H1 (cell line): ENCODE measurements at regions not wholly inside any gene's neighbourhood (a gene's known extent, or its start where the extent isn't known, plus 50 kb on each side); places are given as distances from the start of the nearest gene placed in this dataset.
A peak's percentile ranks its signal among the peaks of the same experiment; 100 is the strongest.

Experiments used
- CTCF ChIA-PET: fragments of 300-600 bp; sonication (Branson Sonifier 250); formaldehyde crosslinking; loops from one replicate; lab custom pipeline; 2021; ENCODE audit not compliant: partially characterized antibody; lab: Charles Lee
- POLR2A ChIA-PET: fragments of 300-600 bp; sonication (Branson Sonifier 250); formaldehyde crosslinking; loops from one replicate; lab custom pipeline; 2021; ENCODE audit warnings: inconsistent platforms; ENCODE audit not compliant: partially characterized antibody; lab: Charles Lee
- DNase-seq, 2 experiments: peaks; one replicate each; pipeline versions ENCODE4 v3.0.0 to v3.0.0-alpha.2; 2010 to 2022; ENCODE audit warnings: low spot score in 2 of 2, low read depth in 1 of 2, mixed read lengths in 1 of 2
- FAIRE-seq: peaks from 2 replicates; lab custom pipeline; 2011; peaks lifted over from hg19 to GRCh38; lab: Jason Lieb, UNC
- H2AFZ ChIP-seq: 2 replicates; pipeline ENCODE4 v1.8.1; 2012; ENCODE audit warnings: low read length, inconsistent platforms
- H2AK5ac ChIP-seq: 2 replicates; pipeline ENCODE4 v1.6.1; 2013; ENCODE audit warnings: low read depth, low read length
- H2BK120ac ChIP-seq: replicated peaks from 2 replicates; pipeline ENCODE3; 2013; ENCODE audit warnings: low read depth, low read length, inconsistent platforms
- H2BK12ac ChIP-seq: 2 replicates; pipeline ENCODE4 v1.6.1; 2013; ENCODE audit warnings: low read depth, low read length
- H2BK15ac ChIP-seq: 2 replicates; pipeline ENCODE4 v1.6.1; 2013; ENCODE audit warnings: low read length
- H2BK20ac ChIP-seq: 2 replicates; pipeline ENCODE4 v1.6.1; 2013; ENCODE audit warnings: low read length
- H2BK5ac ChIP-seq: 2 replicates; pipeline ENCODE4 v1.6.1; 2013; ENCODE audit warnings: low read depth, low read length
- H3K14ac ChIP-seq: 2 replicates; pipeline ENCODE4 v1.6.1; 2013; ENCODE audit warnings: inconsistent platforms; ENCODE audit not compliant: insufficient read length
- H3K18ac ChIP-seq: 2 replicates; pipeline ENCODE4 v1.6.1; 2013; ENCODE audit warnings: low read length; ENCODE audit errors: extremely low read depth
- H3K23ac ChIP-seq: 2 replicates; pipeline ENCODE4 v1.6.1; 2013; ENCODE audit warnings: inconsistent platforms; ENCODE audit not compliant: insufficient read length
- H3K23me2 ChIP-seq: 2 replicates; pipeline ENCODE4 v1.6.1; 2013; ENCODE audit warnings: low read depth, low read length
- H3K27ac ChIP-seq: 2 replicates; pipeline ENCODE4 v1.6.1; 2011; ENCODE audit warnings: low read depth, low read length, inconsistent platforms
- H3K27me3 ChIP-seq, 4 experiments: replicated peaks in 1 of 4; 1 replicate in 1 of 4; 2 replicates in 3 of 4; pipeline versions ENCODE4 v1.6.1 to v1.8.1; 2011 to 2013; ENCODE audit warnings: low read length in 3 of 4, mild to moderate bottlenecking in 3 of 4, inconsistent platforms in 2 of 4, mixed read lengths in 2 of 4, moderate library complexity in 1 of 4; ENCODE audit not compliant: control insufficient read depth in 3 of 4, insufficient read depth in 3 of 4; ENCODE audit errors: extremely low read depth in 1 of 4
- H3K36me3 ChIP-seq, 4 experiments: 2 replicates each; pipeline versions ENCODE4 v1.6.1 to v1.8.1; 2011 to 2013; ENCODE audit warnings: mild to moderate bottlenecking in 4 of 4, low read length in 3 of 4, moderate library complexity in 2 of 4, control low read depth in 1 of 4, inconsistent platforms in 1 of 4; ENCODE audit not compliant: insufficient read depth in 4 of 4, control insufficient read depth in 2 of 4
- H3K4ac ChIP-seq: replicated peaks from 2 replicates; pipeline ENCODE3; 2013; ENCODE audit warnings: low read length, low read depth, mixed read lengths, inconsistent platforms; ENCODE audit not compliant: insufficient read length
- H3K4me1 ChIP-seq, 4 experiments: replicated peaks in 1 of 4; 1 replicate in 1 of 4; 2 replicates in 3 of 4; pipeline versions ENCODE4 v1.6.1 to v1.8.1; 2011 to 2013; ENCODE audit warnings: low read length in 3 of 4, inconsistent platforms in 2 of 4, mixed read lengths in 1 of 4; ENCODE audit not compliant: insufficient read depth in 4 of 4, control insufficient read depth in 3 of 4
- H3K4me2 ChIP-seq, 2 experiments: 2 replicates each; pipeline versions ENCODE4 v1.6.1 to v1.8.1; 2011 to 2013; ENCODE audit warnings: low read depth in 2 of 2, low read length in 2 of 2, control low read depth in 1 of 2, inconsistent platforms in 1 of 2, mild to moderate bottlenecking in 1 of 2; ENCODE audit not compliant: insufficient read depth in 1 of 2
- H3K4me3 ChIP-seq, 4 experiments: fragments of 200-600, 300-600 bp in 1 of 4; sonication (generic), shearing (Covaris generic), sonication (Bioruptor Twin) in 1 of 4; 2 replicates each; pipeline versions ENCODE4 v1.5.1 to v1.8.1; 2011 to 2016; ENCODE audit warnings: low read length in 4 of 4, low read depth in 3 of 4, control low read depth in 2 of 4, inconsistent platforms in 2 of 4, mild to moderate bottlenecking in 2 of 4, mixed read lengths in 1 of 4, moderate library complexity in 1 of 4; ENCODE audit not compliant: insufficient read depth in 2 of 4; ENCODE audit errors: extremely low read depth in 1 of 4
- H3K56ac ChIP-seq: replicated peaks from 2 replicates; pipeline ENCODE3; 2013; ENCODE audit warnings: low read depth, mild to moderate bottlenecking, mixed read lengths, low read length, inconsistent platforms; ENCODE audit not compliant: insufficient read length
- H3K79me1 ChIP-seq: 2 replicates; pipeline ENCODE4 v1.6.1; 2013; ENCODE audit warnings: low read depth, low read length, control low read depth
- H3K79me2 ChIP-seq, 2 experiments: 2 replicates each; pipeline versions ENCODE4 v1.6.1 to v1.8.1; 2012 to 2013; ENCODE audit warnings: low read length in 2 of 2, mild to moderate bottlenecking in 2 of 2, inconsistent platforms in 1 of 2; ENCODE audit not compliant: insufficient read depth in 2 of 2, control insufficient read depth in 1 of 2
- H3K9ac ChIP-seq, 4 experiments: replicated peaks in 1 of 4; 1 replicate in 1 of 4; 2 replicates in 3 of 4; pipeline versions ENCODE4 v1.6.1 to v1.8.1; 2011 to 2013; ENCODE audit warnings: low read depth in 3 of 4, low read length in 3 of 4, control low read depth in 2 of 4, mild to moderate bottlenecking in 2 of 4, moderate library complexity in 2 of 4, inconsistent platforms in 1 of 4; ENCODE audit errors: extremely low read depth in 1 of 4
- H3K9me3 ChIP-seq, 2 experiments: 2 replicates each; pipeline versions ENCODE4 v1.6.1 to v1.8.1; 2012 to 2013; ENCODE audit warnings: mild to moderate bottlenecking in 2 of 2, moderate library complexity in 2 of 2, control low read depth in 1 of 2, inconsistent platforms in 1 of 2, low read depth in 1 of 2, low read length in 1 of 2, mixed read lengths in 1 of 2; ENCODE audit not compliant: insufficient read depth in 2 of 2
- H4K20me1 ChIP-seq, 2 experiments: replicated peaks in 1 of 2; 2 replicates each; pipeline versions ENCODE3 to v1.8.1; 2011 to 2013; ENCODE audit warnings: inconsistent platforms in 2 of 2, low read length in 2 of 2, mild to moderate bottlenecking in 1 of 2; ENCODE audit not compliant: insufficient read depth in 2 of 2, control insufficient read depth in 1 of 2
- H4K5ac ChIP-seq: 2 replicates; pipeline ENCODE4 v1.6.1; 2013; ENCODE audit warnings: low read length, low read depth, mixed read lengths, inconsistent platforms; ENCODE audit not compliant: insufficient read length
- H4K8ac ChIP-seq: 2 replicates; pipeline ENCODE4 v1.8.0; 2013; ENCODE audit warnings: mild to moderate bottlenecking, moderate library complexity, low read length, inconsistent platforms; ENCODE audit not compliant: insufficient read depth; ENCODE audit errors: extremely low read depth
- H4K91ac ChIP-seq: replicated peaks from 2 replicates; pipeline ENCODE3; 2013; ENCODE audit warnings: low read length, mixed read lengths, inconsistent platforms; ENCODE audit not compliant: insufficient read length
- WGBS, 2 experiments: shearing (Covaris generic) in 1 of 2; methylation state at CpG; one replicate each; pipeline versions ENCODE4 v1.1.6 to v1.1.7; 2013 to 2015; ENCODE audit warnings: low lambda C conversion rate in 2 of 2, mixed read lengths in 2 of 2, inconsistent platforms in 1 of 2, low coverage in 1 of 2, missing lambda C conversion rate in 1 of 2; ENCODE audit not compliant: insufficient replicate concordance in 2 of 2, insufficient coverage in 1 of 2, insufficient read length in 1 of 2; ENCODE audit errors: extremely low coverage in 1 of 2, missing lambda C conversion rate in 1 of 2; 5-methylcytosine and 5-hydroxymethylcytosine counted together

GRCh38 chr7:24381894-24382505, 98.0 kb downstream of the NPY start:
- peaks cover 0 to 6% of the 10 kb centered on the region in 2 experiments; a peak in 1 of 4 replicates for H3K9me3 ChIP-seq
- H3K4me3 ChIP-seq, result no peak overlapping the region
- WGBS, 2 experiments, result 75% methylated on average over 6 of the region's 6 CpGs; no CpG with 5 or more reads in 1 of the 2 experiments
- H3K14ac ChIP-seq, result no peak overlapping the region
- no peak overlapping the region for H3K56ac ChIP-seq
- H2AK5ac ChIP-seq, result no peak overlapping the region
- H3K36me3 ChIP-seq, result peaks cover 0 to 8% (median 0%) of the 10 kb centered on the region in 4 experiments; a peak in 3 of 8 replicates
- H3K4ac ChIP-seq, result no peak overlapping the region
- no peak overlapping the region for H4K8ac ChIP-seq
- no peaks in the 10 kb centered on the region for H4K20me1 ChIP-seq
- no peak overlapping the region for H4K91ac ChIP-seq
- peak overlapping the region; percentile 91; the same call in 1 of the 2 replicates for H2BK12ac ChIP-seq
- no peak overlapping the region for H3K23ac ChIP-seq
- peak overlapping the region; percentile 69; the same call in 1 of the 2 replicates for H2BK20ac ChIP-seq
- peaks cover 0 to 23% (median 9%) of the 10 kb centered on the region in 4 experiments; a peak in 5 of 7 replicates for H3K4me1 ChIP-seq
- H2AFZ ChIP-seq, result no peak overlapping the region
- no peak overlapping the region for H2BK120ac ChIP-seq
- FAIRE-seq, result peak; percentile 58
- ChIA-PET POLR2A (interaction anchor here (0.9 to 2.7 kb wide), 10 partner anchors 8 to 90 kb away, joined by 3 to 20 read pairs (median 4); no protein-coding TSS in a partner anchor), CTCF (interaction anchor here (0.7 to 2.8 kb wide), 33 partner anchors 8 to 443 kb away, joined by 3 to 28 read pairs (median 5); no protein-coding TSS in a partner anchor)
- no peak overlapping the region for H4K5ac ChIP-seq
- 0 out of 2 replicates have a peak overlapping the region, but pooled peaks have one; percentile 2 for H2BK15ac ChIP-seq
- H3K79me1 ChIP-seq, result no peaks in the 10 kb centered on the region; the same call in 1 of the 2 replicates
- 0 out of 2 replicates have a peak overlapping the region, but pooled peaks have one; percentile 16 for H3K27ac ChIP-seq
- no peaks in the 10 kb centered on the region for H3K27me3 ChIP-seq
- H3K23me2 ChIP-seq, result no peaks in the 10 kb centered on the region
- H3K18ac ChIP-seq, result peak overlapping the region; percentile 74; the same call in 1 of the 2 replicates
- H3K79me2 ChIP-seq, result peaks cover 0 to 16% of the 10 kb centered on the region in 2 experiments; a peak in 2 of 4 replicates
- H2BK5ac ChIP-seq, result no peak overlapping the region
- no peak for DNase-seq
- H3K4me2 ChIP-seq, result no peak overlapping the region; a peak in 1 of 4 replicates
- H3K9ac ChIP-seq, result no peak overlapping the region
